NCI-H2107 treated with DMSO at 0.1 percent for 48 hours (cell line): ENCODE measurements at regions not wholly inside any gene's neighbourhood (a gene's known extent, or its start where the extent isn't known, plus 50 kb on each side); places are given as distances from the start of the nearest gene placed in this dataset.

ENCODE experiments used
- DNase-seq: peaks from one replicate; lab custom pipeline; 2025; ENCODE audit not compliant: unreplicated experiment; lab: John Stamatoyannopoulos, UW

DNA sequence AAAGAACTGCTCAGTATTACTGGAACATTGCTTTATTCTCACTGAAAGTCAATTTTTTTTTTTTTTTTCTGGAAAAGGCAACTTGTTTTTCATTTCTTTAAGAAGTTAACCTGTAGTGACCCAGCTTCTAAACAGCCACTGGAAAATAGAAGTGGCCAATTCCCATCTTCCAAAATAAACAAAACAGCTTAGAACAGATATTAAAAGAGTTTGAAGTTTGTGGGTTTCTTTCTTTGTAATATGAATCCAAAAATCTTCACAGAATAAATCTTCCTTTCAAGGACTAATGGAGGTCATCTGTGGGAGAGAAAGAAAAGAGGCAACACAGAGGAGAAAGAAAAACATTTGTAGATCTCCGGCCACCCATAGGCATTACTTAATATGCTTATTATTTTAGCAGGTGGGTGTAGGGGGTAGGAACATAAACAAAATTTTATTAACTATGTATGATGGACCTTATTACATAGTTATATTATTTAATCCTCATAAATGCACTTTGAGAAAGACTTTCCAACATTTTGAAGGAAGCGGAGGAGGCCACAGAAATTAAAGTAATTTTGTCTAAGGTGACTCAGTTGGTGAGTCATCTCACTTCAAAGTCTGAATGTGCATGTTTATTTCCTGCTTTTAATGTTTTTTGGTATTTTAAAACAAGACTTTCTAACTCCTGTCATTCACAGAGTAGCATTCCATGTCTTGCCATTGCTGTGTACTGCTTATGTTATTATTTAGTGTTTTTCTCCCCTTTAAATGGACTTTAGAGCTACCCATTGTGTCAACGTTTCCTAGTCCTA is 1791.8 kb upstream of the WWC1 start:
- no peak for DNase-seq

DNA sequence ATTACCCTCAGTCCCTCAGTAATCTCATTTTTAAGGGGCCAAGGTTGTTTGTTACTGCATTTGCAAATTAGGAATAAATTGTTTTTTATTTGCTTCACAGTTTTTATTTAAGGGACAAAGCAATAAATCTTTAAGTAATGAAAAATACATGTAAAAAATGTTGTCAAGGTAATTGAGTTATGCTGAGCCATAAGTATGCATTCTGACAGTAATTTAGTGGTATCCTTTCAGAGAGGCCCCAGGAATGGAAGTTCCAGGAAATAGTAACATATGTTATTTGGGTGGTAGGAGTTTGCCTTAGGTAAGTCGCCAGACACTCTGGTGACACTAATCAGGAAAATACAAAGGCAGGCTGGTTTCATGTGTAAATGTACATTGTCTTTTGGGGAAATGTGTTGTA is 1787.9 kb upstream of the WWC1 start:
- DNase-seq, result no peak

DNA sequence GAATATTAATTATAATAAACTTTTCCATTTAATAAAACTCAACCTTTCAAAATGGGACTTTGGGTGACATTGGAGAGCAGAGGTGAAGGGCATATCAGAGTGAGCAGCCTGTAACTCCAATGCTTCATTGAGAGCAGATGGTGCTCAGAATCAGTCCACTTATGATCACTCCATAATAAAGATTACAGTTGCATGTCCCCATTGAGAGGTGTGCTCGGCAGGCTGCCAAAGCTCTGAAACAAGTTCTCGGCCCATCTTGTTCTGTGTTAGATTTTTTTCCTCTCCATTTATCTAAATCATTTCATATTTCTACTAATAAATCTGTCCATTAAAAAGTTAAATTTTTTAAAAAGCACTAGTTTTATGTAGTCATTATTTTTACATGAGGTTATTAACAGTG is 1786.4 kb upstream of the WWC1 start:
- no peak for DNase-seq

DNA sequence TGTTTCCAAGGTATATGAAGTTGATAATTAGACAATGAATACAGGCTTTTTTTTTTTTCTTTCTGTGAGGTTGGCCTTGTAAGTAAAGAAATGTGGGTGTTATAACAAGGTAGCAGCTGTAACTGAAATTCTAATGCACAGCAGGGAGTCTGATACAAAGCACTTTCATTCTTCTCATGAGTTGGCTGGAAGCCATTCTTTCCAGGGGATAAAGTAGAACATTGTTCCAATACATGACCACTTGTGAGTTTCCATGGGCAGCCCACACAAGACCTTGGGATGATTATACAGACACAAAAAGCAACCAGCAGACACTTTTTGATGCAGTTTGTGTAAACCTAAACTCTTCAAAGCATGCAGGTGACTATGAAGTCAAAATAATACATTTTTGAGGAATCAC is 1785.9 kb upstream of the WWC1 start:
- peak; percentile 7 for DNase-seq

DNA sequence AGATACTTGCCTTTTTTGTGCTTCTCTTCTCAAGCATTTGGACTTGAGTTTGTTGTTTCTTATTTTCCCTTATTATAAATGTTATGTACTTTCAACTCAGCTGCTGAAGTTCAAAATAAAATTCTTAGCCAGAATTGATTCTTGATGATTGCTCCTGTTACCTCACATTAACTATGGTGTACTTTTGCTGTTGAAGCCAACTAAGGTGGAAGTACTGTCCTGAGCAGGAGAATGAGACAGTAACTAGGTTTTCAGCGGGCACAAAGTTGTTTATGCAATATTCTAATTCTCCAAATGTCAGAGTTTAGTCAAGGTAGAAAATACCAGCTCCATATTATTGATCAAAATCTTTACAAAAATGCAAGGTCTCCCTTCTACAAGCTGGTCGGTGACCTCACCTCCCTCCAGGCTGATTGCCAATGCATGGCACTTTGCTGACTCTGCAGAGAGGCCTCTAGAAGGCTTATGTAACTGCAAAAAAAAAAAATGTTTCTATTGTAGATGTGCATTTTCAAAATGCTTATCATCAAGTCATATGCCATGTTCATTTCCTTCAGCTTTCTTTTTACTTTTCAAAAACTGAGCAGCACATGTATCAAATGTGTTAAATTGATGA is 1783.5 kb upstream of the WWC1 start:
- DNase-seq, result no peak

DNA sequence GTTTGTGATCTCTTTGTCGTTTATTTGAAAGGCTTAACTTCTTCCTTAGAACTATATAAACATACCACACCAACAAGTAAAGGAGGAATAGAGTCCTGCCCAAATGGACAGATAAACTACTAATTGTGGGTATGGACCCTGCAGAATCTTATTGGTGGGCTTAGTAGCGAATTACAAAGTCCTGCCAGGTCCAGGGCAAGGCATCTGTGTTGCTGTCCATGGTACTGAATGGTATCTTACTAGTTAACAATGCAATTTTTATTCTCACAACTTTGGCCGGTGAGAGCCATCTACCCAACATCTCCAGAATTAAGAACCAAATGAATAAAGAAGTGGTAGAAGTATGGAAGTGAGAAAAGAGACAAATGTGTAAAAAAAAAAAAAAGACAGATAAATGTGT is 1782.4 kb upstream of the WWC1 start:
- DNase-seq, result no peak

DNA sequence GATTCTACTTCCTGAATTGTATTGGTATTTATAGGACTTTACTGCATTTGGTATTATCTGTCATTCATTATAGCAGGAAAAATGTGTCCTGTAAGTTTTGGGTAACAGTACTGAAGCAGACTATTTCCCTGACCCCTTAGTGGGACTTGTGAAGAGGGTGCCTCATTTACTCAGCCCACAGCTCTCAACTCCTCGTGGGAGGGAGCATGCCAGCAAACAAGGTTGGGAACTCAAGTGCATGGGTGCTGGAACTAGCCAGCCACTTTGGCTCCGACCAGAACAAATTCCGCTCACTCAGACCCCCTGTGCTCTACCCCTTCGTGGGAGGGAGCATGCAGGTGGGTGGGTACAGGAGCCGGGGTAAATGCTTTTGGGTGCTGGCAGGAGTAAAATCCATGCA is 1773.5 kb upstream of the WWC1 start:
- no peak for DNase-seq

DNA sequence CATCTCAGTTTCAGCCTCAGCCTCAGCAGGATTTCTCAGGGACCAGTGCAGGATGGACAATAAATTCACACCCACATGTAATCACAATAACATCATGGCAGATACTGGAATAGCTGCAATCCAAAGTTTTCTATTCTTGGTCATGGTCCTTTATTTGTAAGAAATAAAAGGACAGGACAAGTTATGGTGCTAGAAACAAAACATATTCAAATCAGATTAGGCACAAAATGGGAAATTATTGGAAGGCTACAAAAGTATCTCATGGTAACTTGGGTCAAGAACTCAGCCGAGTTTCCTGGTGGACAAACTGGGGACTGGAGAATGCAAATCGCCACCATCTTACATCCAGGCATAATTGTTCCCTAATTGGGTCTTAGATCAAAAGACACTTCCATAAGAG is 1768.2 kb upstream of the WWC1 start:
- DNase-seq, result no peak

DNA sequence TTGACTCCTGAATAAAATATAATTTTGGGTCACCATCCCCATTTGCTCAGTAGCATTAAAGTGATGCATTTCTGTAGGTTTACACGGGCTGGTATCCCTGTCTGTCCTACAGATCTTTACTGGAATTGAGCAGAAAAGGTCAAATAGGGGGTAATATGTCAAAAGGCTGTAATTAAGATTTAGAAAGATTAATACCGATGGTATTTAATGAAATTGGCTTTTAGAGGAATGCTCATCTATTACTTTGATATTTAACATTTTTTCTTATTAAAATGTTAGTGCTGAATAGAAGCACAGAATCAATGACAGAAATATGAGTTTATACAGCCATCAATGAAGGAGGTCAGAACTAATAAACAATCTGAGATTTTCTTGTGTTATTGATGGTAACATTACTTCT is 1762.2 kb upstream of the WWC1 start:
- DNase-seq, result no peak

DNA sequence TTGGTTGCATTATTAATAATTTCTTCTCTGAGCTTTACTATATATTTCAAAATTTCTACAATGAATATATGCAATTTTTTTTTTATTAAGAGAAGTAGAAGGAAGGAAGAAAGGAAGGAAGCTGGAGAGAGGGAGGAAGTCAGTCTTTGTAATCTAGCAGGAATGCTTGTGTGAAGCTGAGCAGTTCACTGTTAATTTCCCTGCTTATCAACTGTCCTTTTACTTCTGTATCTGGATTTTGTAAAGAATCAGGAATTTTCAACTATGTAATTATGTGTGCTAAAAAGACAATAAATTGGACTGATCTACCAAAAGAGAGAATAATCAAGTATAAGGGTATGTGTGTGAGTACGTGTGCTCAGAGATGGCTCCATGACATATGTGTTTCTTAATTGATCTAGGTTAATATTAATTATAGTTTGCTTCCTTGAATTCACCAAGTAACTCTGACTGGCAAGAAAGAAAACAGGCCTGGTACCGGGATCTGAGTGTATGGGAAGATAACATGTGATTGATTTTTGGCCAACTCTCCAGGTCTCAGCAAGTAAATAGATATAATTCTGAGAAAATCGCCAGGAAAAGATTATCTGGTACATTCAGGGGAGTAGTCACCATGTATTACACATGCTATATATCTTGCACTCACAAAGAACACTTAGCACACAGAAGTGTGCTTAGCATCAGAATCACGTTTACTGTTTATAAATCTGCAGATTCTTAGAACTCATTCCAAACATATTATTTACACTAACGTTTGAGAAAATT is 1758.8 kb upstream of the WWC1 start:
- no peak for DNase-seq

DNA sequence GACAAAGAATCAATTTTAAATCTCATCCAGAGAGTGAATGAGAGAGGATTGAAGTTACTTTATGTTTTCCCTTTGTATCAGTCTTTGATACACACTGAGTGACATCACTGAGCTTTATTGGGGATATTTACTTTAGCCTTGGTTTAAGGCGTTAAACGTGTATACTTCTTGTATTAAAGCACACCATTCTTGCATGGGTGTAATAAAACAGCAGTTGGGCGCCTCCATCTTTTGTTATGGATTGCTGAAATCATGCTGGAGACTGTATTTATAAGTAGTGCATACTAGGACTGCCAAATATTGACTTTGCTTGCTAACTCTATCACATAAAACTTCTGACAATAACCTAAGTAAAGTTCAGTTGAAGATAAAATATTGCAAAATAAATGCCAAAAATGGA is 1755.8 kb upstream of the WWC1 start:
- no peak for DNase-seq

DNA sequence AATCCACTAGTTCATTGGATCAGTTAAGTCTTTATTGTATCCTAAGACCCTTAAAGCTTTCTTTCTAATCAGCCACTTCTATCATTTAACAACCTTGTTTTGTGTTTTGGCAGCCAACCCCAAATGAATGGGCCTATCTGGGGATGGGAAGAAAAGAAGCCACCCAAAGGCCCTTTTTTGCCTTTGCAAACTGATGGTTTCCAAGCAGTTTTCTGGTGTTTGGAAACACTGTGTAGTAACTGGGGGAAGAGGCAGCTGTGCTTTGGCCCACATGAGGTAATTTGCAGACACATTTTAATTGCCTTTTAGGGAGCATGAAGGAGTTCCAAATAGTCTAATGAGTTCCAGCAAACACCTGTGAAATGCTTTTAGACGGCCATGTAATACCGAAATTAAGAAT is 1751.3 kb upstream of the WWC1 start:
- DNase-seq, result no peak

DNA sequence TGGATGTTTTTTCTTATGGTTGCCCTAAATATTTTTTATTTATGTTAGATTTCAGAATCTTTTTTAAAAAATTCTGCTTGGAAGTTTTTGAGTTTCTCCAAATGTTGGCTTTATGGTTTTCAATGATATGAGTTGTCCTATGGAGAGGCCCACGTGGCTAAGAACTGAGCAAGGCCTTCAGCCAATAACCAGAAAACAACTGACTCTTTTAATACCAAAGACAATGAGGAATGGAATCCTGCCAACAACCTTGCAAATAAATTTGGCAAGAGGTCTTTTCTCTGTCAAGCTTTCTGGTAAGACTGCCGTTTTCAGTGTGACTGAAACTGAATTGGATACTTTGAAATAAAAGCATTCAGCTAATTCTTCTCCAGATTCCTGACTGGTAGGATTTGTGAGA is 1740.1 kb upstream of the WWC1 start:
- DNase-seq, result no peak

DNA sequence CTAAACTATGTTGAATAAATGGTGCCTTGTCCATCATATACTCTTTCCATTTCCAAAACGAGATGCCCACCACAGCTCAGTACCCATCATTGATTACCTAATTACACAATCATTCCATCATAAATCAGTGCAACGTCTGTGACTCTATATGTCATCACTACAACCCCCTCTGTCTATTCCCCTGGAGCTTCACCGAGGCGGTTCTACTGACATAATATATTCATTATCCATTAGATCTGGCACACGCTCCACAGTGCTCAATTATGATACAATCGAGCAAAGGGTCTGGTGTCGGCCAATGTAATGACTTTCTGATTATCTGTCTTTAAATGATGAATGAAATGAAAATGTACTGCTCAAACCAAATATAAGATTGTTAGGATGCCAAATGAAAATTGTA is 1737.7 kb upstream of the WWC1 start:
- no peak for DNase-seq

DNA sequence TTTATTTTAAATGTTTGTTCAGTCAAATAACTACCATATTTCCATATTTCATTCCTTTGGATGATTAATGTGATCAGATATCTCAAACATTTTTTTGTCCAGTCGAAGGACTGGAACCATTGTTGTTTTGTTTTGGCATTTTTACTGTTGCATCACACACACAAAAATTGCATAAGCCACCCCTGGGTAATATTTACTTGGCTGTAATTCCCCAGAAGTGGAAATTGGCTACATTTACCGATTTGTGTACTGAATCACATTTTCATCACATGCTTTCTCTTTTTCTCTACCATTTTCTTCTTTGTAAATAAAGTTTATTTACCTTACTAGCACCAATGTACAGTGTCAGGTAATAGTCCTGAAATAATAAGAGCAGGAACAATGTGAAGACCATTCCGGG is 1729.7 kb upstream of the WWC1 start:
- no peak for DNase-seq

DNA sequence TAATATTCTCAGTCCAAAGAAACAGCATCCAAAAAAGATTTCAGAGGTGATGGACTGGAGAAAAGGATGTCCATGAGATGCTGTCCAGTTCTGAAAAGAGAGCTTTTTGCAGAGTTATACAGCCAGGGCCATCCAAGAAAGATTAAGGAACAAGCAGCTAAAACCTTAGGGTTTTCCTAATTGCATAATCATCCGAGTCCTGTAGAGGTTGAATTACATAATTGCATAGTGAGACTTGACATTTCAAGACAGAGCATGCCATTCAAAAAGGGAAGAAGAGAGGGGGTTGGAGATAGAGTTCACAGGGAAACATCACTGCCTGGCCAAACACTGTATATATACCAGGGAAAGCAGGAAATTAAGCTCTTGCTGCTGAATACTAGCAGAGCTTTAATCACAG is 1729.2 kb upstream of the WWC1 start:
- DNase-seq, result no peak

DNA sequence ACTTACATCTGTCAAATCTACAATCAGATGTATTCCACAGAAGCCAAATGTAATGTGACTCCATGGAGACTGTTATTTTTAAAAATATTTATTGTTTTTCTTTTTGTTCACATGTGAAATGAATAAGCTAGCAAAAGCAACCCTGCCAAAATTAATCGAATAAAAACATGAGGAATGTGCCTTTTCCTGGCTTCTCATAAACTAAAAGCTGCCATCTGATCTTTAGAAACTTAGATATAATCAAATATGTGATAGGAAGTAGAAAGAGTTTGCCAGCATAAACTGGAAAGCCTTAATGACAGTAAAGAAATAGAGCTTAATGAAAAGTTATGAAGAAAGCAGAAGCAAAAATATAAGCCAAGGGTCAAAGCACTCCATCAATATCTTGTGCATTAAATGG is 1724.7 kb upstream of the WWC1 start:
- DNase-seq, result no peak

DNA sequence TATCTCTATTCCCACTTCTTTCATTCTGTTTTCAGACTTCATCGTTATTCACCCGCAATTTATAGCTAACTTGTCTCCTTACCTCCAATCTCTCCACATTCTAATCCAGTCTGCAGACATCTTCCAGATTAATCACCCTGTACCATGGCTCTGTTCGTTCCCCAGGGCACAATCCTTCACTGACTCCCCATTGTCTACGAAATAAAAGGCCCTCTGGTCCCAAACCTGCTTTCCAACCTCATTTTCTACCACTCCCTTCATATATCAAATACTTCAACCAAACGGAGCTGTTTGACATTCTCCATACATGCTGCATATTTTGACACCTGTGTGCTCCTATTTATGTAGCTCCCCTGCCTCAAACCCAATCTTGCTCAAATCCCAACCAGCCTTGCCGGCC is 1720.6 kb upstream of the WWC1 start:
- no peak for DNase-seq

DNA sequence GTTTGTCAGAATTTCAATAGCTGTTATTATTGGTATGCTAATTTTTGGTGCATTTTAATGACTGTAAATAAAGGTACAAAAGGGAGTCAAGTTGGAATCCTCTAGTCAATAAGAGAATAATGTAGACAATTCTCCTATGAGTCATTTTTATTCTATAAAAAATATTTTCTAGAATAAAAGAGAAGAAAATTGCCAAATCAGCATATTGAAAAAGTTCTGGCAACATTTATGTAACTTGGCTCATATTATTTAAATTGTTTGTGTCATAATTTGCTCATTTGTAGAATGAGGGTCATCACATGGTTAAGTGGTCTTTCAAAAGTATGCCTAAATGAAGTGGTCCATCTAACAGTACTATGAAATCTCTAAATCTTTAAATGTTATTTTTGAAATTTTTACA is 1719.8 kb upstream of the WWC1 start:
- DNase-seq, result no peak

DNA sequence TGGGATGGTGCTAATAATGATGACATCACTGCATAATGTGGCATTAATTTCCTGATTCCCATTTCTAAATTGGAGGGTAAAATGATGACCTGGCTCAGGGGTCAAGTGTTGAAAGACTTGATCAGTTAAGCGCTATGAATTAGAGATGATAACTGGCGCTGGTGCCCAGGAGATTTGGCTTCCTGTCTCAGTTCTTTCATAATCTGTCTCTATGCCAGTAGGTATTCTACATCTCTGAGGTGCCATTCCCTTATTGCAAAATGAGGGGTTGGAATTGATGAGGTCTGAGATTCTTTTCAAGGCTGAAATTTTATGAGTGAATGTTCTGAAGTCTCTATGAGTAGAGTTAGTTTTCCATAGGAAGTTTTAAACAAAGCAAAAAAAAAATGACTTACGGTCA is 1715.1 kb upstream of the WWC1 start:
- no peak for DNase-seq

DNA sequence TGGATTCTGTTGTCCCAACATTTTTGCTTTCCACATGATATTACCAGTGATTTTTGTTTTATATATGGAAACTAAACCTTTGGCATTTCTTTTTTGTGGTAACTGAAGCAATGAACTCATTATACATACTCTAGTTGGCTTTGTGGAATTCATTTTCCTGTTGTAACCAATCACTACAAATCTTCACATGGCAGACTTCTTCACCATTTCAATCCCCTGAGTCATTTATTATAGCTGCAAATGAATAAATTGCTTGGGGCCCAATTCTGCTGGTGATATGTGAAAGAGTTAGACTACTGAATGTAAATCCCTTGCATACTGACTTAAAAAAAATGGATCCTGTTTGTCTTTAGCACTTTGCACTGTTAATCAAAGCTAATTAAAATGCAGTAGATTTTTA is 1709.6 kb upstream of the WWC1 start:
- no peak for DNase-seq

DNA sequence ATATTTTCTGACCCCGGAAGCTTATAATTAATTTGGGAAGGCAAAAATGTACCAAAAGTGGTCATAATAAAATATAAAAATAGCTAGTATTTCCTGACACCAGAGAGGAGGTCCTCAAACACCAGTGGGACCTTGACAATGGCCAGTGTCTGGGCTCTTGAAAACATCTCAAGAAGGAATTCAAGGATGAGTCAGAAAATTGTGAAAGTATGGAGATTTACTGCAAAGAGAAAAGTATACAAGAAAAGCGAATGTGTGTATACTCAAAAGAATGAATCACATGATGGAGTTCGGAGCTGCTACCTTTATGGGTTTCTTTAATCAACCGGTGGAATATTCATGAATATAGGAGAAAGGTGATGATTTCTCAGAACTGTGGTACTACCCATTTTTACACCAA is 1709.0 kb upstream of the WWC1 start:
- no peak for DNase-seq
